Neural cell (in vitro differentiated cells): ENCODE measurements at regions not wholly inside any gene's neighbourhood (a gene's known extent, or its start where the extent isn't known, plus 50 kb on each side); places are given as distances from the start of the nearest gene placed in this dataset.

Experiments
- CTCF ChIP-seq: fragments of 450-650 bp; IDR thresholded peaks from 2 replicates; pipeline ENCODE4 v1.5.1; 2014; ENCODE audit warnings: antibody characterized with exemption, mild to moderate bottlenecking, moderate library complexity; ENCODE audit not compliant: poor library complexity, severe bottlenecking
- EP300 ChIP-seq: fragments of 450-650 bp; conservative IDR thresholded peaks from 2 replicates; pipeline ENCODE4 v1.6.1; 2014; ENCODE audit warnings: antibody characterized with exemption, mild to moderate bottlenecking, moderate library complexity; ENCODE audit not compliant: poor library complexity, severe bottlenecking
- EZH2 ChIP-seq: fragments of 200-600, 300-800 bp; shearing (Covaris generic), sonication (generic); IDR thresholded peaks from 2 replicates; pipeline ENCODE4 v1.6.1; 2014; ENCODE audit warnings: antibody characterized with exemption, low read length, borderline replicate concordance, mild to moderate bottlenecking; ENCODE audit not compliant: insufficient read depth, poor library complexity, severe bottlenecking
- SMC3 ChIP-seq: fragments of 450-650 bp; conservative IDR thresholded peaks from 2 replicates; pipeline ENCODE4 v1.6.1; 2014; ENCODE audit warnings: antibody characterized with exemption, mild to moderate bottlenecking, moderate library complexity; ENCODE audit not compliant: poor library complexity
- TAF1 ChIP-seq: IDR thresholded peaks from 2 replicates; pipeline ENCODE4 v1.6.1; 2012; ENCODE audit warnings: low read depth

- no peak for TF ChIP-seq EZH2
- no peak for TF ChIP-seq CTCF
- no peak for TF ChIP-seq SMC3
- TF ChIP-seq TAF1, result no peak
- no peak for TF ChIP-seq EP300
These were observed 554.3 kb downstream of the TYW1 start for GRCh38 chr7:67550801-67551436.
